H1 (cell line): ENCODE measurements at regions not wholly inside any gene's neighbourhood (a gene's known extent, or its start where the extent isn't known, plus 50 kb on each side); places are given as distances from the start of the nearest gene placed in this dataset.

ENCODE experiments used
- CTCF ChIA-PET: fragments of 300-600 bp; sonication (Branson Sonifier 250); formaldehyde crosslinking; loops from one replicate; lab custom pipeline; 2021; ENCODE audit not compliant: partially characterized antibody; lab: Charles Lee
- POLR2A ChIA-PET: fragments of 300-600 bp; sonication (Branson Sonifier 250); formaldehyde crosslinking; loops from one replicate; lab custom pipeline; 2021; ENCODE audit warnings: inconsistent platforms; ENCODE audit not compliant: partially characterized antibody; lab: Charles Lee
- DNase-seq, 2 experiments: peaks; one replicate each; pipeline versions ENCODE4 v3.0.0 to v3.0.0-alpha.2; 2010 to 2022; ENCODE audit warnings: low spot score in 2 of 2, low read depth in 1 of 2, mixed read lengths in 1 of 2
- FAIRE-seq: peaks from 2 replicates; lab custom pipeline; 2011; peaks lifted over from hg19 to GRCh38; lab: Jason Lieb, UNC
- H2AFZ ChIP-seq: 2 replicates; pipeline ENCODE4 v1.8.1; 2012; ENCODE audit warnings: low read length, inconsistent platforms
- H2AK5ac ChIP-seq: 2 replicates; pipeline ENCODE4 v1.6.1; 2013; ENCODE audit warnings: low read depth, low read length
- H2BK120ac ChIP-seq: replicated peaks from 2 replicates; pipeline ENCODE3; 2013; ENCODE audit warnings: low read depth, low read length, inconsistent platforms
- H2BK12ac ChIP-seq: 2 replicates; pipeline ENCODE4 v1.6.1; 2013; ENCODE audit warnings: low read depth, low read length
- H2BK15ac ChIP-seq: 2 replicates; pipeline ENCODE4 v1.6.1; 2013; ENCODE audit warnings: low read length
- H2BK20ac ChIP-seq: 2 replicates; pipeline ENCODE4 v1.6.1; 2013; ENCODE audit warnings: low read length
- H2BK5ac ChIP-seq: 2 replicates; pipeline ENCODE4 v1.6.1; 2013; ENCODE audit warnings: low read depth, low read length
- H3K14ac ChIP-seq: 2 replicates; pipeline ENCODE4 v1.6.1; 2013; ENCODE audit warnings: inconsistent platforms; ENCODE audit not compliant: insufficient read length
- H3K18ac ChIP-seq: 2 replicates; pipeline ENCODE4 v1.6.1; 2013; ENCODE audit warnings: low read length; ENCODE audit errors: extremely low read depth
- H3K23ac ChIP-seq: 2 replicates; pipeline ENCODE4 v1.6.1; 2013; ENCODE audit warnings: inconsistent platforms; ENCODE audit not compliant: insufficient read length
- H3K23me2 ChIP-seq: 2 replicates; pipeline ENCODE4 v1.6.1; 2013; ENCODE audit warnings: low read depth, low read length
- H3K27ac ChIP-seq: 2 replicates; pipeline ENCODE4 v1.6.1; 2011; ENCODE audit warnings: low read depth, low read length, inconsistent platforms
- H3K27me3 ChIP-seq, 4 experiments: replicated peaks in 1 of 4; 1 replicate in 1 of 4; 2 replicates in 3 of 4; pipeline versions ENCODE4 v1.6.1 to v1.8.1; 2011 to 2013; ENCODE audit warnings: low read length in 3 of 4, mild to moderate bottlenecking in 3 of 4, inconsistent platforms in 2 of 4, mixed read lengths in 2 of 4, moderate library complexity in 1 of 4; ENCODE audit not compliant: control insufficient read depth in 3 of 4, insufficient read depth in 3 of 4; ENCODE audit errors: extremely low read depth in 1 of 4
- H3K36me3 ChIP-seq, 4 experiments: 2 replicates each; pipeline versions ENCODE4 v1.6.1 to v1.8.1; 2011 to 2013; ENCODE audit warnings: mild to moderate bottlenecking in 4 of 4, low read length in 3 of 4, moderate library complexity in 2 of 4, control low read depth in 1 of 4, inconsistent platforms in 1 of 4; ENCODE audit not compliant: insufficient read depth in 4 of 4, control insufficient read depth in 2 of 4
- H3K4ac ChIP-seq: replicated peaks from 2 replicates; pipeline ENCODE3; 2013; ENCODE audit warnings: low read length, low read depth, mixed read lengths, inconsistent platforms; ENCODE audit not compliant: insufficient read length
- H3K4me1 ChIP-seq, 4 experiments: replicated peaks in 1 of 4; 1 replicate in 1 of 4; 2 replicates in 3 of 4; pipeline versions ENCODE4 v1.6.1 to v1.8.1; 2011 to 2013; ENCODE audit warnings: low read length in 3 of 4, inconsistent platforms in 2 of 4, mixed read lengths in 1 of 4; ENCODE audit not compliant: insufficient read depth in 4 of 4, control insufficient read depth in 3 of 4
- H3K4me2 ChIP-seq, 2 experiments: 2 replicates each; pipeline versions ENCODE4 v1.6.1 to v1.8.1; 2011 to 2013; ENCODE audit warnings: low read depth in 2 of 2, low read length in 2 of 2, control low read depth in 1 of 2, inconsistent platforms in 1 of 2, mild to moderate bottlenecking in 1 of 2; ENCODE audit not compliant: insufficient read depth in 1 of 2
- H3K4me3 ChIP-seq, 4 experiments: fragments of 200-600, 300-600 bp in 1 of 4; sonication (generic), shearing (Covaris generic), sonication (Bioruptor Twin) in 1 of 4; 2 replicates each; pipeline versions ENCODE4 v1.5.1 to v1.8.1; 2011 to 2016; ENCODE audit warnings: low read length in 4 of 4, low read depth in 3 of 4, control low read depth in 2 of 4, inconsistent platforms in 2 of 4, mild to moderate bottlenecking in 2 of 4, mixed read lengths in 1 of 4, moderate library complexity in 1 of 4; ENCODE audit not compliant: insufficient read depth in 2 of 4; ENCODE audit errors: extremely low read depth in 1 of 4
- H3K56ac ChIP-seq: replicated peaks from 2 replicates; pipeline ENCODE3; 2013; ENCODE audit warnings: low read depth, mild to moderate bottlenecking, mixed read lengths, low read length, inconsistent platforms; ENCODE audit not compliant: insufficient read length
- H3K79me1 ChIP-seq: 2 replicates; pipeline ENCODE4 v1.6.1; 2013; ENCODE audit warnings: low read depth, low read length, control low read depth
- H3K79me2 ChIP-seq, 2 experiments: 2 replicates each; pipeline versions ENCODE4 v1.6.1 to v1.8.1; 2012 to 2013; ENCODE audit warnings: low read length in 2 of 2, mild to moderate bottlenecking in 2 of 2, inconsistent platforms in 1 of 2; ENCODE audit not compliant: insufficient read depth in 2 of 2, control insufficient read depth in 1 of 2
- H3K9ac ChIP-seq, 4 experiments: replicated peaks in 1 of 4; 1 replicate in 1 of 4; 2 replicates in 3 of 4; pipeline versions ENCODE4 v1.6.1 to v1.8.1; 2011 to 2013; ENCODE audit warnings: low read depth in 3 of 4, low read length in 3 of 4, control low read depth in 2 of 4, mild to moderate bottlenecking in 2 of 4, moderate library complexity in 2 of 4, inconsistent platforms in 1 of 4; ENCODE audit errors: extremely low read depth in 1 of 4
- H3K9me3 ChIP-seq, 2 experiments: 2 replicates each; pipeline versions ENCODE4 v1.6.1 to v1.8.1; 2012 to 2013; ENCODE audit warnings: mild to moderate bottlenecking in 2 of 2, moderate library complexity in 2 of 2, control low read depth in 1 of 2, inconsistent platforms in 1 of 2, low read depth in 1 of 2, low read length in 1 of 2, mixed read lengths in 1 of 2; ENCODE audit not compliant: insufficient read depth in 2 of 2
- H4K20me1 ChIP-seq, 2 experiments: replicated peaks in 1 of 2; 2 replicates each; pipeline versions ENCODE3 to v1.8.1; 2011 to 2013; ENCODE audit warnings: inconsistent platforms in 2 of 2, low read length in 2 of 2, mild to moderate bottlenecking in 1 of 2; ENCODE audit not compliant: insufficient read depth in 2 of 2, control insufficient read depth in 1 of 2
- H4K5ac ChIP-seq: 2 replicates; pipeline ENCODE4 v1.6.1; 2013; ENCODE audit warnings: low read length, low read depth, mixed read lengths, inconsistent platforms; ENCODE audit not compliant: insufficient read length
- H4K8ac ChIP-seq: 2 replicates; pipeline ENCODE4 v1.8.0; 2013; ENCODE audit warnings: mild to moderate bottlenecking, moderate library complexity, low read length, inconsistent platforms; ENCODE audit not compliant: insufficient read depth; ENCODE audit errors: extremely low read depth
- H4K91ac ChIP-seq: replicated peaks from 2 replicates; pipeline ENCODE3; 2013; ENCODE audit warnings: low read length, mixed read lengths, inconsistent platforms; ENCODE audit not compliant: insufficient read length
- BCL11A ChIP-seq, 2 experiments: IDR thresholded peaks; one replicate each; pipeline ENCODE4 v1.6.1; 2011; ENCODE audit warnings: low read depth in 2 of 2, low read length in 2 of 2, mild to moderate bottlenecking in 2 of 2
- CBX5 ChIP-seq: fragments of 300-800, 300-1000 bp; sonication (generic); IDR thresholded peaks from 2 replicates; pipeline ENCODE4 v1.7.1; 2016; ENCODE audit warnings: antibody characterized with exemption, low read length, low read depth
- CTCF ChIP-seq, 3 experiments: IDR thresholded peaks; 1 replicate in 2 of 3; 2 replicates in 1 of 3; pipeline versions ENCODE4 v1.5.1 to v1.6.1; 2011; ENCODE audit warnings: low read length in 3 of 3, mild to moderate bottlenecking in 3 of 3, inconsistent platforms in 2 of 3, low read depth in 1 of 3, moderate library complexity in 1 of 3; ENCODE audit not compliant: insufficient read depth in 1 of 3; ENCODE audit errors: control extremely low read depth in 1 of 3
- E2F6 ChIP-seq: IDR thresholded peaks from 2 replicates; pipeline ENCODE4 v1.6.1; 2012; ENCODE audit warnings: inconsistent platforms
- NANOG ChIP-seq: IDR thresholded peaks from 2 replicates; pipeline ENCODE4 v1.6.1; 2011; ENCODE audit warnings: low read length, low read depth, mild to moderate bottlenecking, inconsistent platforms; ENCODE audit not compliant: insufficient read depth, poor library complexity, severe bottlenecking
- POLR2A ChIP-seq, 2 experiments: IDR thresholded peaks; 1 replicate in 1 of 2; 2 replicates in 1 of 2; pipeline ENCODE4 v1.6.1; 2011; ENCODE audit warnings: low read depth in 2 of 2, low read length in 2 of 2, mild to moderate bottlenecking in 2 of 2; ENCODE audit errors: control extremely low read depth in 1 of 2
- RAD21 ChIP-seq, 2 experiments: IDR thresholded peaks in 1 of 2; conservative IDR thresholded peaks in 1 of 2; 2 replicates each; pipeline ENCODE4 v1.6.1; 2011; ENCODE audit warnings: low read depth in 2 of 2, low read length in 2 of 2, improper control_type of control experiment in 1 of 2, inconsistent platforms in 1 of 2, mild to moderate bottlenecking in 1 of 2, moderate library complexity in 1 of 2
- WGBS, 2 experiments: shearing (Covaris generic) in 1 of 2; methylation state at CpG; one replicate each; pipeline versions ENCODE4 v1.1.6 to v1.1.7; 2013 to 2015; ENCODE audit warnings: low lambda C conversion rate in 2 of 2, mixed read lengths in 2 of 2, inconsistent platforms in 1 of 2, low coverage in 1 of 2, missing lambda C conversion rate in 1 of 2; ENCODE audit not compliant: insufficient replicate concordance in 2 of 2, insufficient coverage in 1 of 2, insufficient read length in 1 of 2; ENCODE audit errors: extremely low coverage in 1 of 2, missing lambda C conversion rate in 1 of 2; 5-methylcytosine and 5-hydroxymethylcytosine counted together

GRCh38 chr2:177106212-177106611 lies 106.4 kb upstream of the HNRNPA3 start:
- Histone ChIP-seq H2BK15ac (no peak overlapping the region), H3K27me3 (no peaks in the 10 kb centered on the region), H2AK5ac (no peak overlapping the region), H3K18ac (no peak overlapping the region), H4K8ac (no peak overlapping the region), H3K9me3 (no peaks in the 10 kb centered on the region), H4K5ac (no peak overlapping the region), H3K4me3 (no peak overlapping the region), H3K36me3 (no peaks in the 10 kb centered on the region), H2AFZ (no peak overlapping the region), H3K4me2 (no peak overlapping the region), H2BK5ac (no peak overlapping the region), H3K9ac (no peak overlapping the region), H4K20me1 (no peaks in the 10 kb centered on the region), H3K79me1 (no peaks in the 10 kb centered on the region), H3K79me2 (no peaks in the 10 kb centered on the region), H4K91ac (no peak overlapping the region), H3K56ac (no peak overlapping the region), H2BK12ac (no peak overlapping the region), H3K23me2 (no peaks in the 10 kb centered on the region), H3K14ac (no peak overlapping the region), H3K27ac (no peak overlapping the region), H2BK20ac (no peak overlapping the region), H3K4me1 (no peaks in the 10 kb centered on the region), H3K4ac (no peak overlapping the region), H2BK120ac (no peak overlapping the region), H3K23ac (no peak overlapping the region)
- no peak for DNase-seq
- ChIA-PET POLR2A (no interaction called here), CTCF (interaction anchor here (0.5 to 1.8 kb wide), 6 partner anchors 15 to 249 kb away, joined by 3 to 4 read pairs (median 3); no protein-coding TSS in a partner anchor)
- peak; percentile 63 for FAIRE-seq
- 94% methylated on average over 2 of the region's 2 CpGs; no CpG with 5 or more reads in 1 of the 2 experiments for WGBS, 2 experiments
- TF ChIP-seq RAD21 (IDR thresholded peaks at IDR 0.05 in 1 of 2, conservative IDR thresholded peaks at IDR 0.05 in 1 of 2; ENCODE audit: low read depth in 2 of 2, low read length in 2 of 2) (peak; percentile 46 to 49), NANOG (no peak), CTCF (IDR thresholded peaks at IDR 0.05; ENCODE audit: control extremely low read depth in 1 of 3, insufficient read depth in 1 of 3, low read depth in 1 of 3, low read length in 3 of 3) (peak; percentile 35 to 81 (median 48); a peak in 3 of 4 replicates), POLR2A (IDR thresholded peaks at IDR 0.05; ENCODE audit: control extremely low read depth in 1 of 2, low read depth in 2 of 2, low read length in 2 of 2) (no peak), CBX5 (no peak), BCL11A (IDR thresholded peaks at IDR 0.05; ENCODE audit: low read depth in 2 of 2, low read length in 2 of 2) (no peak), E2F6 (no peak)
